GM18498 (cell line): ENCODE measurements at regions not wholly inside any gene's neighbourhood (a gene's known extent, or its start where the extent isn't known, plus 50 kb on each side); places are given as distances from the start of the nearest gene placed in this dataset.
"Not testable (repeated sequence)": the region's sequence is repeated elsewhere in the genome, so short reads cannot be mapped to it uniquely, and the experiment has no call there.

Source experiments
- ATAC-seq: cut with Tn5 transposase; IDR thresholded peaks from one replicate; pipeline ENCODE4 v1.9.1; 2021; ENCODE audit warnings: mild to moderate bottlenecking, moderate library complexity; ENCODE audit not compliant: unreplicated experiment

DNA sequence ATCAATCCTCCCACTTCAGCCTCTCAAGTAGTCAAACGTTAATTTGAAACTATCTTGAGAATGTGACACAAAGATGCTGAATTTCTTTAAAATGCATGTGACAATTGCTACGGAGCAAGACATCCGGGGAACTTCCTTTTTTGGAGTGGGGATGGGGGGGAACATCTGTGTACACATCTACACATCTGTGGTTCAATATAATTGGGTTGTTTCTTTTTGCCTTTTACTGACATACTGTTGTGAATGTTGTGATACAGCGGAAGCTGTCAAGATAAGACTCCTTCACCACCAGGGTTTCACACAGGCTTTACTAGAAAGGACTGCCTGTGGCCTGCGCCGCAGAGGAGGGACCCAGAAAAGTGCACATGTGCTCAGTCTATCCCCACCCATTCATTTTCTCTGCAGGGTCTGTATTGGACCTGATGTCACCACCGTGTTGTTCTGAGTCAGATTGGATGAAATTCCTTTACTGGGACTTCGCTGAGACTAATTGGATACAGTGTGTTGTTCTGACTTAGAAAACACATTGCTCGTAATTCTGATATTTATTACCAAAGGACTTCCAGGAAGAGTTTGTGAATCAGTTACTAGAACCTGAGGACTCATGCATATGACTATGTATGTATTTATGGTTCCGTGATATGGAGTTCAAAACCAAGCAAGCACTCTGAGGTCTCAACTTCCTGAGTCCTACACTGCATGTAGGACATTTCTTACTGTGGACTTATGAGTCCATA lies 98.7 kb upstream of the SGK1 start:
- ATAC-seq: no peak

DNA sequence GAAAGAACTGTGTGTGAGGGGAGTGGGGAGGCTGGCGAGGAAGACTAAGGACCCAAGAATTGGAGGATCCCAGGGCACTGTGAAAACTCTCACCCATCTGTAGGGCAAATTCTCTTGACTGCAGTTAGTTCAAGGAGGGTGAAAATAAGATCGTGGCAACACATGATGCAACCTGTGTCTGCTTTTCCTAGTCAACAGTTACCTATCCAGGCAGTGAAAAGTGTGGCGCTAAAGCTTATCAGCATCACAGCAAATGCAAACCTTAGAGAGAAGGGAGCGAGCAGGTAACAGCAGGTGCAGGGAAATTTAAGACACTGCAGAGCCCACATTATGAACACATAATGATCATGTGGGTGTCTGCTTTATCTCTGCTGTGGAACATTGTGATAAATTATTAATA lies 97.7 kb upstream of the SGK1 start:
- ATAC-seq: no peak

DNA sequence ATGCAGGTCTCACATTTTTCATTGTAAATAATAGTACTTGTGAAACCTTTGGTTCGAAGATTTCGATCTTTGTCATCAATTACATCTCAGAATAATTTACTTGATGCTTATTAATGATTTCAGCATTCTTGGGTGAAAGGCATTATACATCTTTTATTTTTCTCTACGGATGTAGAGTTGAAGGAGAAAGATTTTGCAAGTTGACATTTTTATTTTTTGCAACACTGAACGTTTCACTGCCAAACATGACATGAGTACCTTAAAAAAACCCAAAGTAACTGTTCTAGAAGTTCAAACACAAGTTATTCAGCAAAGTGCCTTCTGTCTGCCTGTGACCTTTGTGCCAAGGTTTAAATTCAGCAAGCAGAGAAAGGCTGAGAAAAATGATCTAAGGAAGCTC lies 97.3 kb upstream of the SGK1 start:
- ATAC-seq: no peak

DNA sequence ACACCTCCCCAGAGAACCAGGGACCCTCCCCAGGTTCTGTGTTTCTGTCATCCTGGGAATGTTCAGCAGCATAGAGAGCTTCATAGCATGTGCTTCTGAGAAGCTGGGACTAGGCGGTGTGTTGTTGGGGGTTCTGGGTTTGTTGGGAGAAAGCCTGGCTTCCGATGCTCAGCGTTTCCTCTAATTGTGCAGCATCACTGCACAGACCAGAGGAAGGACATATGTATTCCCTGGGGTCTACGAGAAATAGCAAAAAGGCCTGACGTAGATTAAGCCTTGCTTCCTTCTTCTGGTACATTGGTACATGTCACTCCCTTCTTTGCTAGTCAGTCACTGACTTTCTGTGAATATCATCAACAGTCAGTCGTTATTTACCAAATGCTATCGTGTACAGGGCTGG lies 96.9 kb upstream of the SGK1 start:
- ATAC-seq: no peak

DNA sequence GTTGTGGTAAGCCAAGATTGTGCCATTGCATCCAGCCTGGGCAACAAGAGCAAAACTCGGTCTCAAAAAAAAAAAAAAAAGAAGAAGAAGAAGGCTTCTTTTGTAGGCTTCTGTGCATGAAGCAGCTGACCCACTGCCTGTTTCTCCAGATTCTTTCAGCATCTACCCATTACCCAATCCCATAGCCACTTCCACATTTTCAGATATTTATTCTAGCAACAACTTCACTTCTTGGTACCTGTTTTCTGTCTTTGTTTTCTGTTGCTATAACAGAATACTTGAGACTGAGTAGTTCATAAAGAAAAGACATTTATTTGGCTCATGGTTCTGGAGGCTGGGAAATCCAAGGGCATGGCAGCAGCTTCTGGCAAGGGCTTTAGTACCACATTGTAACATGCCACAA lies 95.3 kb upstream of the SGK1 start:
- ATAC-seq: no peak

DNA sequence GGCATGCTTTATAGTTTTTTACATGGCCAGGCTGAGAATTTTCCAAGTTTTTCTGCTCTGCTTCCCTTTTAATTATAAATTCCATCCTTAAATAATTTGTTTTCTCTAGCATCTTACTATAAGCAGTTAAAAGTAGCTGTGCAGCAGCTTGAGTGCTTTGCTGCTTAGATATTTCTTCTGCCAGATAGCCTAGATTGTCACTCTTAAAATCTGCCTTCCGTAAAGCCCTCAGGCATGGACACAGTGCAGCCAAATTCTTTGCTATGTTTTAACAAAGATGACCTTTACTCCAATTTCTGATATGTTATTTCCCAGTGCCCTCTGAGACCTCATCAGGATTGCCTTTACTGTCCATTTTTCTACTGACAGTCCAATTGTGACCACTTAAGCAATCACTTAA lies 92.6 kb upstream of the SGK1 start:
- ATAC-seq: no peak

DNA sequence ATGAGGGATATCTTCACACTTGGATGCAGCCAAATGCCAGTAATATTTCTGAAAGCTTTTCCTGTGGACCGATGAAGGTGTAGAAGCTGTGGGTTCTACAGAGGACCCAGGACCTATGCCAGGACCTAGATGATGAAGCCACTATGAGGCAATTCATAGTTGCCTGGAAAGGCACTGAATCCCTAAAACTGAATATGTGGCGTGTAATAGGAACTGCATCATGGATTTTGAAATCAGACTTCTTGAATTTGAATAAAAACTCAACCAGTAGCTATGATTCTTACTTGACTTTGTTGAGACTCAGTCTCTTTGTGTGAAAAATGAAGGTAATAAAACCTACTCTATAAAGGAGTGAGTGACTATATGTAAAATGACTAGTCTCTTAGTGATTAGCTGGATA lies 89.9 kb upstream of the SGK1 start:
- no peak for ATAC-seq

DNA sequence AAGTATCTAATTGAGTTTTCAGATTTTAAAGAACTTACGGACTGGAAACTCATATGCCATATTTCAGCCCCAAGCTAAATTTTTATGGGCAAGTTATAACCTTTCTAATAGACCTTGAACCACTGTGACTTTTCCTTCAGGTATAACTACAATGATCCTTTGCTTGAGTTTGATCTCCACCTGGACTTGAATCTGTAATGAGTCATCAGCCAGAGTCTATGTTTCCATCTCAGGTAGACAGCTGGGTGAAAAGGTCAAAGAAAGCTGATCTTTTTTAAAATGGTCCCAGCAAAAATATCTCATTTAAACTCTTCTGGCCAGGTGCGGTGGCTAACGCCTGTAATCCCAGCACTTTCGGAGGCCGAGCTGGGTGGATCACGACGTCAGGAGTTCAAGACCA lies 88.4 kb upstream of the SGK1 start:
- no peak for ATAC-seq

DNA sequence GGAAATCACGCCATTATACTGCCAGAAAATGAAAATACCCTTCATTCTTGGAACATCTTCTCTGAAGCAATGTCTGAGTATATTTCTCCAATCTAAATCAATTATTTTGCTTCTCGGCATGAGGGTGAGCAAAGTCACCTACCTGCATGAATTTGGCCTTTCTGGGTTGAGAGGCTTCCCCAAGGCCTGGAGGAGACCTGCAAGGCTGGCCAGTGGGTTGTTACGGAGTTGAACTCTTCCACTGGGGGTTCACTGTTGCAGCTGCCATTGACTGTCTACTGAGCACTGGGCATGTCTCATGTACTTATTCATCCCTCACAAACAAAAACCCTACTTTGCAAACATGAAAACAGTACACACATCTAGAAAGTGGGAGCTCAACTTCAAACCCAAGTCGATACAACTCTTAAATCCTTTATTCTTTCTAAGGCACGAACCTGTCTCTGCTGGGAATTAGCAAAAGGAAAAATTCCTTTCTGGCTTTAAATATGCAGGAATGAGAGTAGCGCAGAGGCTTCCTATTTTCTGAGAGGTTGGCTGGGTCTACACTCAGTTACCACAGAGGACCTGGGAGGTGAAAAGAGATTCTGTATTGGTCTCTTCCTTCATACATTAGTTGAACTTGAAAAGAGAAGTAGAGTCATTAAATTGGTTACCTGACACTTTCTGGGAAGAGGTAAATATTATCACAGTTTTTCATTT lies 87.6 kb upstream of the SGK1 start:
- no peak for ATAC-seq

DNA sequence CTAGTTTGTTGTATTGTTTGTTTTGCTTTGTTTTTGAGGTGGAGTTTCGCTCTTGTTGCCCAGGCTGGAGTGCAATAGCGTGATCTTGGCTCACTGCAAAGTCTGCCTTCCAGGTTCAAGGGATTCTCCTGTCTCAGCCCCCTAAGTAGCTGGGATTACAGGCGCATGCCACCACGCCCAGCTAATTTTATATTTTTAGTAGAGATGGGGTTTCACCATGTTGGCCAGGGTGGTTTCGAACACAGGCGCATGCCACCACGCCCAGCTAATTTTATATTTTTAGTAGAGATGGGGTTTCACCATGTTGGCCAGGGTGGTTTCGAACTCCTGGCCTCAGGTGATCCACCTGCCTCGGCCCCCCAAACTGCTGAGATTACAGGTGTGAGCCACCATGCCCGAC lies 85.4 kb upstream of the SGK1 start:
- not testable (repeated sequence) for ATAC-seq

DNA sequence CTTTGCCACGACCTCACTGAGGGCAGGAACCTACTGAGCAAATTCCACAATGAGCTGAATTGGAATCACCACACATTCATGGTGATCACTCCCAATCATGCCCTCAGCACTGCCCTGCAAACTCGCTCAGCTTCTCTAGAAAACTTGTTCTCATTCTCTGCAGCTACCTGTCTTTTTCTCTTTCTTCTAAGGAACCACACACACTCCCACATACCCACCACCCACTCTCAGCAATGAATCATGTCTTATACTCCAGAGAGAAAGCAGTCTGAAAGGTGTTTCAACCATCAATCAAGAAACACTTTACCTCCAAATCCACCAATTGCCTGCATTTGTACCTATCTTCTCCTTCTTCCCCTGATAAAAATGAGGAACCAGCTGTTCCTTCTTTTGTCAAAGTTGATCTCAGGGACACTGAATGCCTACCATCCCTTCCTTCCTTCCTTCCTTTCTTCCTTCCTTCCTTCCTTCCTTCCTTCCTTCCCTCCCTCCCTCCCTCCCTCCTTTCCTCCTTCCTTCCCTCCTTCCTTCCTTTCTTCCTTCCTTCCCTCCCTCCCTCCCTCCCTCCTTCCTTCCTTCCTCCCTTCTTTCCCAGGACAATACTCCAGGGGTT lies 84.6 kb upstream of the SGK1 start:
- no peak for ATAC-seq

DNA sequence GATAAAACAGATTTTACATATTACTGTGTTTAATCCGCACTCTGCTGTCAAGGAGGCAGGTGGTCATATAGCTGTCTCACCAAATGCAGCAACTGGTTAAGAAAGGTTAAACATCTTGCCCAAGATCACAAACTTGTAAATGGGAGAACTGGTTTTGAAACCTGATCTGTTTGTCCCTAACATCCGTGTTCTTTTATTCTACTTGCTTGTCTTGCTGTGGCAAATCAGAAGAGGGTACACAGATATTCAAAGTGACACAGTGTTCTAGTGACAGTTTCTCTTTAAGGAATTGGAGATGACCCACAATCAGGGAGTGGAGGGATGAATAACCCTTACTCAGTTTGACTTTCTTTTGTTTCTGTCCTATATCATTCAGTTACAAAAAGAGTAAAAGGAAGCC lies 83.0 kb upstream of the SGK1 start:
- ATAC-seq: no peak

DNA sequence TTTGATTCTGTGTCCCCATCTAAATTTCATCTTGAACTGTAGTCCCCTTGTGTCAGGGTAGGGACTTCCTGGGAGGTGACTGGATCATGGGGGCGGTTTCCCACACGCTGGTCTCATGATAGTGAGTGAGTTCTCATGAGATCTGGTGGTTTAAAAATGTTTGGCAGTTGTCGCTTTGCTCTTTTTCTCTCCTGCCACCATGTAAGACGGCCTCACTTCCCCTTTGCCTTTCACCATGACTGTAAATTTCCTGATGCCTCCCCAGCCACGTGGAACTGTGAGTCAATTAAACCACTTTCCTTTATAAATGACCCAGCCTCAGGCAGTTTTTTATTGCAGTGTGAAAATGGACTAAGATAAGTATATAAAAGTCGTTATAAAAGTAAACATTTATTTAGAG lies 80.5 kb upstream of the SGK1 start:
- peak; percentile 50 for ATAC-seq

DNA sequence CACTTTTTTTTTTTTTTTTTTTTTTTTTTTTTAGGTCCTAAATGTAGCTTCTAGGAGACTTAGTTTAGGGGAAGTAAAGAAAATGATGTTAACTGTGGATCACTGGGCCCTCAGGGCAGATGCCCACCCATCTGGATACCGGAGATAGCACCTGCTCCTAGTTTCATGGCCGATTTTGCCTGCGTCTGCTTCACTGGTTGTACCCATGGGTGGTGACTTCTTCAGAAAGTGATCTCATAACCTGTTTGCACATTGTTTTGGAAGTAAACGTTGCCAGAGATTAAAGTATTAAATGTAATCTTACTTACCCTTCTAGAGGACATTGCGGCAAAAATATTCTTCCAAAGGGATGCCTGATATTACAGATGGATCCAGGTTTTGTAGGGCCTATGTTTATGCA lies 79.8 kb upstream of the SGK1 start:
- ATAC-seq: no peak

DNA sequence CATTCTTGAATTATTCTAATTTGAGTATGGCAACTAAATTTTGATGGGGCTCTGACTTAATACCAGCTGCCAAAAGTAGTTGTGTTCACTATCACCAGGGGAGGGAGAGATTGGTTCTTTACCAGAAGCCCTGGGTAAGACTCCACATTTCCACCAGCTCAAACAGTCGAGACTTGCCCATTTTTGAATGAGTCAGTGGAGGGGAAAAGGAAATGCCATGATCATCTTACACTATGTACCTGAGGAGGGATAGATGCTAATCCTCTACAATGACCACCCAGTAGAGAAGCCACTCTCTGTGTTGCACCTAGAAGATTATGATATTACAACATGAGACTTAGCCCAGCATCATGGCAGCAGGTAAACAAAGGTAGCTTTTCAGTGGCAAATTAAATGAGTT lies 77.0 kb upstream of the SGK1 start:
- ATAC-seq: no peak

DNA sequence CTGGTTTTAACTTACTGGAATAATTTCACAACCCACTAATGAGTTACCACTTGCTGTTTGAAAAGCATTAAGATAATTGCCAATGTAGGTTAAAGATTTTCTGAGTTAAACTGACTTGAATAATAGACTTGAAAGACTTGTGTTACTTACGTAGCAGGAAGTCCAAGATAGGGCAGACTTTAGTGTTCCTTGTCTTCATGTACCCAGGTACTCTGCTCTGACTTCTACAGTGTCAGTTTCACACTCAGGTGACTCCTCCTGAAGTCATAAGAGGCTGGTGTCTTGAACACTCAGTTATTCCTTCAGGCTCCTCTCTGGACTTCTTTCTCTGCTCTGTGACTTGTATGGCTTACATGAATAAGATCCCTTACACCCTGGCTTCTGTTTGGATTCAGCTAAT lies 76.3 kb upstream of the SGK1 start:
- ATAC-seq: no peak

DNA sequence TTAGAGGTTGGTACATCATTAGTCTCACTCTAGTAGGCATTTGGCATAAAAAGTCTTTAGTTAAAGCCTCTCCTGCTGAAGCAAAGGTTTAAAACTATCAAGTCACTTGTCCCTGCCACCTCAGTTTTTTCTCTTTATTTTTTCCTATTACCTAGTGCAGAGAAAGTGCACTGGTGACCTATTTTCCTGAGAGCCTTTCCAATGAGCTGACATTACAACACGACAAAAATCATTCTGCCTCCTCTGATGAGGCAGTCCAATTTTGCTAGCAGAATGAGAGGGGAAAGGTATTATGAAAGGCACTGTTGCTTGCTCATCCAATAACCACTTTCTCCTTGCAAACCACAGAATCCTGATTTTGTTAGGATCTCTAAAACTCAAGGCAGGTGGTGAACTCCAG lies 73.3 kb upstream of the SGK1 start:
- no peak for ATAC-seq

DNA sequence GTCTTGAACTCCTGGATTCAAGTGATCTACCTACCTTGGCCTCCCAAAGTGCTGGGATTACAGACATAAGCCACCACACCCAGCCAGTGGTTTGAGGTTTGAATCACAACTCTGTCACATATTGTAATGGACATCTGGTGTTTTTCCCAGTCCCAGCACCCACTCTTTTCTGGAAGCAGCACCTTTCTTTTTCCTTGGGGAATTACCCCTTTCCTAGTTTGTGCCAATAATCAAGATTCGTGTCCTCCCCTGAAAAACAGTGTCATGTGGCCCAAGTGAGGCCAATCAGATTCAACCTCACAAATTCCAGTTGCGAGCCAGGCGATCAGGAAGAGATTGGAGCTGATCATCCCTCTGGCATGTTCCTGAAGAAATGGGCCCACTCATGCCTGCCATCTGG lies 71.7 kb upstream of the SGK1 start:
- ATAC-seq: no peak

DNA sequence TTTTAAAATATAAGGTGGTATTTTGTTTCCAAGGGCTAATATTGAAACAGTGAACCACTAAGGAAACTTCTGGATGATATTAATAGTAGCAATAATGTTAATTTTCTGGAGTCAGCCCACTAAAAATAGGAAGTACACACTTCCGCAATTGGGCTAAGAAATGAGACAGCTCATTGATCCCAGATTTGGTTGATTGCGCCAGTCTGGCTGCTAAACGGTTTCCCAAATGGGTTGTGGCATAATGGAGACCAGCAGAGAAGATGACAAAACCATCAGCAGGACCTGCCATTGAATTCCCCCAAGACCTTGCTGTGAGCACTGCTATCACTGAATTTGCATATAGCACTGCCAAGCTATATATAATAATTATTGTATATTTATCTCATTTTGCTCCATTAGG lies 71.2 kb upstream of the SGK1 start:
- ATAC-seq: no peak

DNA sequence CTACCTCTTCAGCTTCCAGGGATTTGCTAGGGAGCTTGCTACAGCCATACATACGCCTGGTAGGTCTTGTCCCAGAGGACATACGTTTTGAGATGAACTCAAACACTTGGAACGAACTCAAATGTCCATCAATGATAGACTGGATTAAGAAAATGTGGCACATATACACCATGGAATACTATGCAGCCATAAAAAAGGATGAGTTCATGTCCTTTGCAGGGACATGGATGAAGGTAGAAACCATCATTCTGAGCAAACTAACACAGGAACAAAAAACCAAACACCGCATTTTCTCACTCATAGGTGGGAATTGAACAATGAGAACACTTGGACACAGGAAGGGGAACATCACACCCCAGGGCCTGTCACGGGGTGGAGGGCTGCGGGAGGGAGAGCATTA lies 68.6 kb upstream of the SGK1 start:
- ATAC-seq: not testable (repeated sequence)

DNA sequence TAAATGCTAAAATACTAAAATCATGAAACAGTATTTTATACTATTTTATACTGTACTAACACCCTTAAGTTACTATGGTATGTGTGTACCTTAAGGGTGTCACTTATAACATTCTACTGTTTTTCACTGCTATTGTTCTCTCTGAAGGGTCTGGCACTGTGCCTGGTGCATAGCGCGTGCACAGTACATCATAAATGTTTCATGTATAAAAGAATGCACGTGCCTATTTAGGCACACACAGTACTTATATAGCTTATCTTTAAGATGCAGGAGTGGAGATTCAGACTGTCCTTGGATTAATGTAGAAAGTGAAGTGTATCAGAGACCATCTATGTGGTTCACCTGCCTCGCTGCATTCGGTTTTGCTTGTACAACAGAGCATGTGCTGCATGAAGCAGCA lies 64.0 kb upstream of the SGK1 start:
- ATAC-seq: no peak

DNA sequence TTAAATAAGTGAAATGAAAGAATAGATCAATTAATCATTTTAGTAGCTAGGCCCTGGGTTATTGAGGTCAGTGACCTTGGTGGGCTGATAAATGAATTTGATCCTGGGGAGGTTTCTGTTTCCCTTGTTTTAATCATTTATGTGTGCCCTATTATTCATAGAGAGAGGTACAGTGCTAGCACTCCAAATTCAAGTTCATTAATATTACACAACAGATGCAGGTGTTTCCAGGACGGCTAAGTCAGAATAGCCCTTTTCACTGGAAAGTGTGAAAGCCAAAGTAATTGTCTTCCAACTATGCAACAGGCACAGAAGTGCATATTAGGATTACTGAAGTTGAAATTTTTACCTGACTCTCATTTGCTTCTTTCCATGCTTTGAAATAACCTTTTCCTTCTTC lies 61.7 kb upstream of the SGK1 start:
- no peak for ATAC-seq
